Neural progenitor cell (in vitro differentiated cells): ENCODE measurements at regions not wholly inside any gene's neighbourhood (a gene's known extent, or its start where the extent isn't known, plus 50 kb on each side); places are given as distances from the start of the nearest gene placed in this dataset.
A peak's percentile ranks its signal among the peaks of the same experiment; 100 is the strongest.

Experiments
- DNase-seq: peaks from one replicate; pipeline ENCODE4 v3.0.0-alpha.2; 2016; ENCODE audit warnings: low spot score
- H2AFZ ChIP-seq: fragments of 200-600 bp; sonication (generic); replicated peaks from 2 replicates; pipeline ENCODE4 v1.6.1; 2016; ENCODE audit warnings: antibody characterized with exemption
- H3F3A ChIP-seq: fragments of 200-600 bp; sonication (generic); 2 replicates; pipeline ENCODE4 v1.6.1; 2016; ENCODE audit warnings: antibody characterized with exemption, low read depth
- H3K27ac ChIP-seq: fragments of 200-600 bp; sonication (generic); 2 replicates; pipeline ENCODE4 v1.5.1; 2016; ENCODE audit warnings: mild to moderate bottlenecking
- H3K27me3 ChIP-seq: fragments of 200-600 bp; sonication (generic); 2 replicates; pipeline ENCODE4 v1.6.1; 2016; ENCODE audit warnings: mild to moderate bottlenecking, moderate library complexity
- H3K36me3 ChIP-seq: fragments of 200-600 bp; sonication (generic); 2 replicates; pipeline ENCODE4 v1.5.1; 2016
- H3K4me1 ChIP-seq: fragments of 200-600 bp; sonication (generic); 2 replicates; pipeline ENCODE4 v1.6.1; 2016; ENCODE audit warnings: mixed run types
- H3K4me2 ChIP-seq: fragments of 200-600 bp; sonication (generic); 2 replicates; pipeline ENCODE4 v1.6.1; 2016
- H3K4me3 ChIP-seq: fragments of 200-600 bp; sonication (generic); 2 replicates; pipeline ENCODE4 v1.5.1; 2016
- H3K79me2 ChIP-seq: fragments of 200-600 bp; sonication (generic); 2 replicates; pipeline ENCODE4 v1.6.1; 2016; ENCODE audit warnings: low read depth
- H3K9ac ChIP-seq: fragments of 200-600 bp; sonication (generic); 2 replicates; pipeline ENCODE4 v1.6.1; 2016
- H3K9me3 ChIP-seq: fragments of 200-600 bp; sonication (generic); 2 replicates; pipeline ENCODE4 v1.5.1; 2016; ENCODE audit warnings: low read depth
- H4K20me1 ChIP-seq: fragments of 200-600 bp; sonication (generic); 2 replicates; pipeline ENCODE4 v1.6.1; 2016; ENCODE audit warnings: low read depth
- H3K27ac Mint-ChIP-seq: 3 replicates; pipeline ENCODE4 v1.8.0; 2021; ENCODE audit warnings: mixed read lengths
- H3K27me3 Mint-ChIP-seq: 2 replicates; pipeline ENCODE4 v1.8.0; 2022; ENCODE audit warnings: low read depth, mild to moderate bottlenecking, inconsistent platforms, moderate library complexity, mixed read lengths; ENCODE audit not compliant: insufficient read depth
- H3K36me3 Mint-ChIP-seq: 3 replicates; pipeline ENCODE4 v1.8.0; 2021; ENCODE audit warnings: mixed read lengths
- H3K4me1 Mint-ChIP-seq: 3 replicates; pipeline ENCODE4 v1.8.0; 2021; ENCODE audit warnings: mixed read lengths
- H3K4me3 Mint-ChIP-seq: 3 replicates; pipeline ENCODE4 v1.8.0; 2021; ENCODE audit warnings: mild to moderate bottlenecking, moderate library complexity, mixed read lengths
- H3K9me3 Mint-ChIP-seq: 3 replicates; pipeline ENCODE4 v1.8.0; 2020; ENCODE audit warnings: mixed read lengths
- EZH2 ChIP-seq: fragments of 200-600 bp; sonication (generic); IDR thresholded peaks from 2 replicates; pipeline ENCODE4 v1.6.1; 2017; ENCODE audit warnings: antibody characterized with exemption, mild to moderate bottlenecking, moderate library complexity
- EZH2phosphoT487 ChIP-seq: fragments of 200-600 bp; sonication (generic); IDR thresholded peaks from 2 replicates; pipeline ENCODE4 v1.6.1; 2017; ENCODE audit warnings: antibody characterized with exemption
- TF ChIP-seq, protein P1 (sequence below): fragments of 200-600 bp; sonication (generic); IDR thresholded peaks from 2 replicates; pipeline ENCODE4 v1.5.1; 2017; ENCODE audit warnings: antibody characterized with exemption, mild to moderate bottlenecking

DNA sequence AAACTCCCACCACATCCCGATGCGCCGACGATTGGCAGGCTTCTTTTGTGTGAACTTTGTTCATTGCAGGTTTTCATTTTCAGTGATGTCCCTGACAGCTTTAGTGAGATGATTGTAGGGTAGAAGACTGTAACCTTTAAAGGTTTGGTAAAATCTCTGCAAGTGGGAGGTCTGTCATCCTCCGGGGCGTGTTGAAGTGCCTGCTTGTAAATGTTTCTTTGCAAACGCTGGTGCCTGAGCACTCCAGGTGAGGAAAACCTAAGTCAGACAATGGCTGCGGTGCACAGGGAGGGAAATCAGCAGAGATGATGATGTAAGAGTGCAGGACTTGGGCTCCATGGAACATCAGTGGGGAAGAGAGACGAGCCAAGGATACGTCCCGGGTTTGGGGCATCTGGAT lies 228.1 kb downstream of the DRD1 start:
- Histone ChIP-seq H3F3A (no peaks in the 10 kb centered on the region), H3K79me2 (no peaks in the 10 kb centered on the region), H3K27ac (no peak overlapping the region), H3K9ac (no peak overlapping the region), H3K4me3 (no peak overlapping the region), H3K9me3 (no peaks in the 10 kb centered on the region), H3K4me2 (no peak overlapping the region), H3K4me1 (no peaks in the 10 kb centered on the region), H3K27me3 (no peaks in the 10 kb centered on the region), H3K36me3 (no peaks in the 10 kb centered on the region), H4K20me1 (no peaks in the 10 kb centered on the region), H2AFZ (peak overlapping the region; percentile 19)
- Mint-ChIP-seq H3K4me3 (no peak overlapping the region), H3K4me1 (peaks cover 25% of the 10 kb centered on the region), H3K27ac (no peak overlapping the region), H3K36me3 (no peaks in the 10 kb centered on the region), H3K27me3 (peaks cover 6% of the 10 kb centered on the region), H3K9me3 (no peaks in the 10 kb centered on the region)
- TF ChIP-seq EZH2phosphoT487: no peak
- no peak for DNase-seq

DNA sequence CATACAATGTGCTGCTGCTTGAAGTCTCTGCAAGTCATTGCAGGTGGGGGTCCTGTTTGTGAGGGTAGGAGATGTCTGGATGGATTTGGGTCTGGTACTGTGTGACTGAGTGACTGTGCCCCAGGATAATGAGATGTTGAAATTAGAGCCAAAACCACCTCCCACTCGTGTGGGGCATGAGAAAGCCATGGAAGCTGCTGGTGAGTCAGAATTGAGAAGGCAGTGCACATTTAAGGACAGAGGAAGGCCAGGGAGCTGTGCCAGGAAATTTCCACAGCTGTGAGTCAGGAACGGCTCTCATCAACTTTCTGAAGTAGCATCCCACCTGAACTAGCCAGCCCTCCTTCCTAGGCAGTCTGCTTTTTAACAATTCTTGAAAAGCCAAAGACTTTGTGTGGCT lies 229.8 kb downstream of the DRD1 start:
- Histone ChIP-seq H3K9ac (no peak overlapping the region), H3K36me3 (no peaks in the 10 kb centered on the region), H3K27ac (no peak overlapping the region), H3K4me2 (no peak overlapping the region), H2AFZ (no peak overlapping the region), H4K20me1 (no peaks in the 10 kb centered on the region), H3K9me3 (no peaks in the 10 kb centered on the region), H3K4me3 (no peak overlapping the region), H3F3A (no peaks in the 10 kb centered on the region), H3K79me2 (no peaks in the 10 kb centered on the region), H3K4me1 (no peaks in the 10 kb centered on the region), H3K27me3 (no peaks in the 10 kb centered on the region)
- Mint-ChIP-seq H3K36me3 (no peaks in the 10 kb centered on the region), H3K4me1 (peaks cover 17% of the 10 kb centered on the region), H3K4me3 (no peak overlapping the region), H3K27me3 (peaks cover 6% of the 10 kb centered on the region), H3K27ac (peak overlapping the region; percentile 42), H3K9me3 (no peaks in the 10 kb centered on the region)
- TF ChIP-seq, protein P1, sequence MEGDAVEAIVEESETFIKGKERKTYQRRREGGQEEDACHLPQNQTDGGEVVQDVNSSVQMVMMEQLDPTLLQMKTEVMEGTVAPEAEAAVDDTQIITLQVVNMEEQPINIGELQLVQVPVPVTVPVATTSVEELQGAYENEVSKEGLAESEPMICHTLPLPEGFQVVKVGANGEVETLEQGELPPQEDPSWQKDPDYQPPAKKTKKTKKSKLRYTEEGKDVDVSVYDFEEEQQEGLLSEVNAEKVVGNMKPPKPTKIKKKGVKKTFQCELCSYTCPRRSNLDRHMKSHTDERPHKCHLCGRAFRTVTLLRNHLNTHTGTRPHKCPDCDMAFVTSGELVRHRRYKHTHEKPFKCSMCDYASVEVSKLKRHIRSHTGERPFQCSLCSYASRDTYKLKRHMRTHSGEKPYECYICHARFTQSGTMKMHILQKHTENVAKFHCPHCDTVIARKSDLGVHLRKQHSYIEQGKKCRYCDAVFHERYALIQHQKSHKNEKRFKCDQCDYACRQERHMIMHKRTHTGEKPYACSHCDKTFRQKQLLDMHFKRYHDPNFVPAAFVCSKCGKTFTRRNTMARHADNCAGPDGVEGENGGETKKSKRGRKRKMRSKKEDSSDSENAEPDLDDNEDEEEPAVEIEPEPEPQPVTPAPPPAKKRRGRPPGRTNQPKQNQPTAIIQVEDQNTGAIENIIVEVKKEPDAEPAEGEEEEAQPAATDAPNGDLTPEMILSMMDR: no peak
- TF ChIP-seq EZH2phosphoT487 (no peak), EZH2 (no peak)
- no peak for DNase-seq

DNA sequence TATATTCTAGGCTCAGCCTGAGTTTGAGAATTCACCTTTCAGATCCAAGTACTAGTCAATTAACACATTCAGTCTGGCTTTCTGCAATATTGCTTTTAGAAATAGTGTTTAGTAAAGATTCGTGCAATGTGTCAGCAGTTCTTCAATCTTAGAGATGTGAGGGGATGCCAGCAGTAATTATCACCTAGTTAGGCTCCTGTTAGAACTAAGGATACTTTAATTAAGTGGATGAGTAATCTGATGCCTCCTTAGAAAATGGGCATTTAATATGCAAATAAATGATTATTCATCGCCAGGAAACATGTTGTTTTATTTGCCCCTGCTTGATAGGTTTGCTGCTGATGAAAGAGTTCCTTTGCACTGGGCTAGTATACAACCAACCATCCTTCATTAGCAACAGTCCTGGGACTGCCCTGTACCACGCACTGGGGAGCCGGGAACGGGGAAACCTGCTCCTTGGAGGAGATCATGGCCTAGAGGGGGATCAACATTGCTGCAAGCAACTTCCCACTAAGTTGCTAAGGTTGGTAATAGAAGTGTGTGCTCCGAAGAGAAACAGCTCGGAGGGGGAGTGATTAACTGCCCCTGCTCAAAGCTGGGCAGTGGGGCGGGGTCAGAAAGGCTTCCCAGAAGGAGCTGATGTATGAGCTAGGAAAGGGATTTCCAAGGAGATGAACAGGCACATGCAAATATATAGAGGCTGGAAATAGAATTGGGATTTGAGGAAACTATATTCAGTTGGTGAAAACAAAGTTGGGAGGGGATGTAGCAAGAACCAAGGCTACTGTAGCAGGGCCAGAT lies 231.8 kb downstream of the DRD1 start:
- no peaks in the 10 kb centered on the region for H3K27me3 ChIP-seq
- no peaks in the 10 kb centered on the region for H3K9me3 ChIP-seq
- H3K36me3 ChIP-seq: no peaks in the 10 kb centered on the region
- no peaks in the 10 kb centered on the region for H3K79me2 ChIP-seq
- H2AFZ ChIP-seq: no peak overlapping the region
- no peaks in the 10 kb centered on the region for H3F3A ChIP-seq
- Mint-ChIP-seq H3K4me1 (peaks cover 18% of the 10 kb centered on the region), H3K27me3 (peaks cover 8% of the 10 kb centered on the region), H3K9me3 (no peaks in the 10 kb centered on the region), H3K4me3 (no peak overlapping the region), H3K27ac (peak overlapping the region; percentile 6), H3K36me3 (no peaks in the 10 kb centered on the region)
- TF ChIP-seq EZH2: no peak
- no peaks in the 10 kb centered on the region for H3K4me1 ChIP-seq
- H4K20me1 ChIP-seq: no peaks in the 10 kb centered on the region
- H3K4me2 ChIP-seq: no peak overlapping the region
- no peak overlapping the region for H3K27ac ChIP-seq
- no peak overlapping the region for H3K4me3 ChIP-seq
- H3K9ac ChIP-seq: no peak overlapping the region
- no peak for DNase-seq

DNA sequence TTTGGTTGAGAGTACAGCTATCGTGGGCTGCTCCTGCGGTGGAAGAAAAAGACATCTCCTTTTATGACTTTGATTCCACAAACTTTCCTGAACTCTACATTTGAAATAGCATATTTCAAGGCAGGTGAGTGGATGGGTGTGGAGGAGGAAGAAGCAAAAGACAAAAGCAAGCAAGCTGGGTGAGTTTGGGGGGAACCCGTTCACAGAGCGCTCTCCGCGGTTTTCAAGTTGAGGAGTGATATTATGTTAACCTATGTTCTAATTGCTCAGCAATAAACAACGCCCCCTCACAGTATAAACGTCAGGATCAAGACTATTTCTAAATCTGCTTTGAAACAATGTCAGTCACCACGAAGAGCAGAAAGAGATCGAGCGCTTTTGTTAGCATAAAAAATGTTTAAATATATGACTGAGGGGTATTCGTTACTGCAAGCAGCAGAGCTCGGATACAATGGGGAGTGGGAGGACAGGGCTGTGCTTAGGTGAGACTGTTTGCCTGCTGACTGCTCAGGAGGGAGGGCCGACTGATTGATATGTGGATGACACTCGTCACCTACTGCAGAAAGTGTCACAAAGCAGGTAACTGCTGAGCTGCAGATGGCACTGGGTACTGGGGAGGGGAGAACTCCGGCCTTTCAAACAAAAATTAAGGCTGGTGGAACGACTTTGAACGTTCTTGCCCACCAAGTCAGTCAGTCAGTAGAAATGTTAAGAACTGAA lies 236.5 kb downstream of the DRD1 start:
- TF ChIP-seq, protein P1: no peak
- no peak for TF ChIP-seq EZH2phosphoT487
- TF ChIP-seq EZH2: no peak
- peaks cover 4% of the 10 kb centered on the region for H3K27me3 Mint-ChIP-seq

More for the DNA sequence above, 236.5 kb downstream of the DRD1 start:
- H3K79me2 ChIP-seq: no peaks in the 10 kb centered on the region
- H3K27ac ChIP-seq: no peak overlapping the region
- no peaks in the 10 kb centered on the region for H3K4me1 ChIP-seq
- H2AFZ ChIP-seq: no peak overlapping the region
- peaks cover 11% of the 10 kb centered on the region for H3K4me1 Mint-ChIP-seq
- no peak overlapping the region for H3K4me3 Mint-ChIP-seq
- no peak overlapping the region for H3K4me2 ChIP-seq
- H3K27me3 ChIP-seq: no peaks in the 10 kb centered on the region
- H3K9ac ChIP-seq: no peak overlapping the region
- no peaks in the 10 kb centered on the region for H3K36me3 ChIP-seq
- H4K20me1 ChIP-seq: no peaks in the 10 kb centered on the region
- H3K4me3 ChIP-seq: no peak overlapping the region
- no peaks in the 10 kb centered on the region for H3K9me3 Mint-ChIP-seq
- H3F3A ChIP-seq: no peaks in the 10 kb centered on the region
- no peaks in the 10 kb centered on the region for H3K36me3 Mint-ChIP-seq
- no peak for DNase-seq
- no peaks in the 10 kb centered on the region for H3K9me3 ChIP-seq
- H3K27ac Mint-ChIP-seq: no peak overlapping the region
